A673 (cell line): ENCODE measurements at regions not wholly inside any gene's neighbourhood (a gene's known extent, or its start where the extent isn't known, plus 50 kb on each side); places are given as distances from the start of the nearest gene placed in this dataset.

Source experiments
- CTCF ChIP-seq: fragments of 300-800, 200-600 bp; sonication (generic); conservative IDR thresholded peaks from 2 replicates; pipeline ENCODE4 v1.5.1; 2017; ENCODE audit warnings: low read depth, mild to moderate bottlenecking, antibody characterized with exemption, low read length, moderate library complexity, mixed read lengths
- EZH2 ChIP-seq: fragments of 200-600 bp; sonication (generic); IDR thresholded peaks from 2 replicates; pipeline ENCODE4 v1.6.1; 2017; ENCODE audit warnings: borderline replicate concordance, low read depth, mild to moderate bottlenecking, mixed read lengths, antibody characterized with exemption, low read length; ENCODE audit not compliant: poor library complexity, severe bottlenecking

DNA sequence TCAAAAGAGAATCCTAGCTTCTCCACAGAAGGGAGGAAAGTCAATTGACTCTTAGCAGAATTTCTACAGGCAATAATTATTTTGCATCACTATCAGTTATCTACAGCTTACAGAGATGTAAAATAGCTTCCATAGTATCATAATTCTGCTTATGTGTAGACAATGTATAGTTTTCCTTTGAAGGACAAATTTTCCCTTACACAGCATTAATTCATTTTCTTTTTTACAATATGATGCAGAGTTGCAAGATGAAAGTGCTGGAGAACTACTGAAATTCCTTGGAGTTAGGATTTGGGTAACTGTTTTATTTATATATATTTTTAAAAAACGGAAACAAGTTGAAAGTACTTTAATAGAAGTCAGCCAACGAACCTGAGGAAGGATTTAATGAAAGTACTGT, 111.0 kb upstream of the CPHXL start:
- TF ChIP-seq EZH2 (no peak), CTCF (no peak)
